Endothelial cell of umbilical vein (primary cell): ENCODE measurements at regions not wholly inside any gene's neighbourhood (a gene's known extent, or its start where the extent isn't known, plus 50 kb on each side); places are given as distances from the start of the nearest gene placed in this dataset.

ENCODE experiments used
- BruUV-seq: library from RNA; stranded (reverse); fragments of 400-500 nt; replicated peaks from 2 replicates; lab custom pipeline; 2021; lab: Mats Ljungman, UMichigan
- CTCF ChIA-PET: fragments of 300-600, 350-600 bp; sonication (Branson Sonifier 250); formaldehyde crosslinking; loops from one replicate; lab custom pipeline; 2021; ENCODE audit warnings: antibody characterized with exemption, inconsistent platforms; lab: Charles Lee
- POLR2A ChIA-PET: fragments of 300-600, 350-600 bp; sonication (Branson Sonifier 250); formaldehyde crosslinking; loops from one replicate; lab custom pipeline; 2021; ENCODE audit warnings: antibody characterized with exemption, inconsistent platforms; lab: Charles Lee
- DNase-seq: peaks from one replicate; pipeline ENCODE4 v3.0.0-alpha.2; 2011; ENCODE audit warnings: low read depth, low spot score
- FAIRE-seq: peaks from 2 replicates; lab custom pipeline; 2011; peaks lifted over from hg19 to GRCh38; lab: Jason Lieb, UNC
- H2AFZ ChIP-seq: 2 replicates; pipeline ENCODE4 v1.6.0; 2012; ENCODE audit warnings: low read depth, low read length, control low read depth, inconsistent platforms
- H3K27ac ChIP-seq: 2 replicates; pipeline ENCODE4 v1.5.1; 2011; ENCODE audit warnings: low read depth, mild to moderate bottlenecking, control low read depth, low read length, moderate library complexity; ENCODE audit not compliant: insufficient read depth
- H3K27me3 ChIP-seq, 2 experiments: 2 replicates each; pipeline versions ENCODE4 v1.6.0 to v1.6.1; 2011; ENCODE audit warnings: low read length in 2 of 2, mixed read lengths in 1 of 2; ENCODE audit not compliant: control insufficient read depth in 2 of 2, insufficient read depth in 2 of 2
- H3K36me3 ChIP-seq, 2 experiments: 2 replicates in 1 of 2; 3 replicates in 1 of 2; pipeline ENCODE4 v1.5.1; 2011; ENCODE audit warnings: low read length in 2 of 2, mild to moderate bottlenecking in 1 of 2, moderate library complexity in 1 of 2; ENCODE audit not compliant: control insufficient read depth in 2 of 2, insufficient read depth in 2 of 2; ENCODE audit errors: extremely low read depth in 1 of 2
- H3K4me1 ChIP-seq: 3 replicates; pipeline ENCODE4 v1.5.1; 2011; ENCODE audit warnings: mild to moderate bottlenecking, low read length; ENCODE audit not compliant: control insufficient read depth, insufficient read depth; ENCODE audit errors: extremely low read depth
- H3K4me2 ChIP-seq: 2 replicates; pipeline ENCODE4 v1.6.1; 2011; ENCODE audit warnings: low read length, control low read depth, mixed read lengths; ENCODE audit not compliant: insufficient read depth
- H3K4me3 ChIP-seq, 3 experiments: fragments of 200-600 bp in 1 of 3; sonication (generic), shearing (Covaris generic) in 1 of 3; replicated peaks in 1 of 3; 2 replicates each; pipeline ENCODE4 v1.5.1; 2011 to 2016; ENCODE audit warnings: control low read depth in 3 of 3, low read length in 3 of 3, mild to moderate bottlenecking in 2 of 3, inconsistent platforms in 1 of 3, low read depth in 1 of 3, moderate library complexity in 1 of 3; ENCODE audit not compliant: insufficient read depth in 1 of 3
- H3K79me2 ChIP-seq: 2 replicates; pipeline ENCODE4 v1.6.0; 2012; ENCODE audit warnings: low read length, inconsistent platforms; ENCODE audit not compliant: control insufficient read depth, insufficient read depth
- H3K9ac ChIP-seq: replicated peaks from 2 replicates; pipeline ENCODE3; 2011; ENCODE audit warnings: low read length, control low read depth; ENCODE audit not compliant: insufficient read depth; ENCODE audit errors: extremely low read depth
- H3K9me1 ChIP-seq: replicated peaks from 3 replicates; pipeline ENCODE4 v1.6.0; 2011; ENCODE audit warnings: mild to moderate bottlenecking, low read length; ENCODE audit not compliant: control insufficient read depth, insufficient read depth; ENCODE audit errors: extremely low read depth
- H3K9me3 ChIP-seq: replicated peaks from 2 replicates; pipeline ENCODE4 v1.5.1; 2012; ENCODE audit warnings: low read length, inconsistent platforms; ENCODE audit not compliant: control insufficient read depth, insufficient read depth
- H4K20me1 ChIP-seq: replicated peaks from 2 replicates; pipeline ENCODE3; 2011; ENCODE audit warnings: mild to moderate bottlenecking, low read length; ENCODE audit not compliant: control insufficient read depth, insufficient read depth; ENCODE audit errors: extremely low read depth
- CTCF ChIP-seq, 2 donors: IDR thresholded peaks; 1 replicate in 1 of 2; 2 replicates in 1 of 2; pipeline ENCODE4 v1.5.1; 2011; ENCODE audit warnings: low read length in 2 of 2, mild to moderate bottlenecking in 2 of 2, moderate library complexity in 2 of 2, control low read depth in 1 of 2, inconsistent platforms in 1 of 2, low read depth in 1 of 2; ENCODE audit not compliant: insufficient read depth in 1 of 2; ENCODE audit errors: extremely low read depth in 1 of 2
- EZH2 ChIP-seq: IDR thresholded peaks from 2 replicates; pipeline ENCODE4 v1.6.1; 2012; ENCODE audit warnings: borderline replicate concordance, low read depth, mild to moderate bottlenecking, moderate library complexity, low read length, inconsistent platforms; ENCODE audit not compliant: severe bottlenecking
- FOS ChIP-seq: IDR thresholded peaks from 2 replicates; pipeline ENCODE4 v1.6.1; 2011; ENCODE audit warnings: mild to moderate bottlenecking, low read length, moderate library complexity, borderline replicate concordance; ENCODE audit not compliant: insufficient read depth
- GATA2 ChIP-seq: IDR thresholded peaks from 2 replicates; pipeline ENCODE4 v1.7.0; 2011; ENCODE audit warnings: low read depth, mild to moderate bottlenecking, moderate library complexity, mixed read lengths, low read length; ENCODE audit not compliant: insufficient read length, insufficient read depth
- JUN ChIP-seq: IDR thresholded peaks from 2 replicates; pipeline ENCODE4 v1.6.1; 2011; ENCODE audit warnings: borderline replicate concordance, low read depth; ENCODE audit not compliant: insufficient read length, insufficient read depth
- MYC ChIP-seq: IDR thresholded peaks from one replicate; pipeline ENCODE4 v1.6.1; 2011; ENCODE audit warnings: mild to moderate bottlenecking, low read depth, low read length
- POLR2A ChIP-seq: IDR thresholded peaks from 2 replicates; pipeline ENCODE4 v1.6.1; 2012; ENCODE audit warnings: low read depth, mild to moderate bottlenecking, control low read depth, low read length
- POLR2AphosphoS5 ChIP-seq: IDR thresholded peaks from 2 replicates; pipeline ENCODE4 v1.6.1; 2012; ENCODE audit warnings: low read depth, mild to moderate bottlenecking, control low read depth, low read length, moderate library complexity; ENCODE audit not compliant: insufficient read depth
- dilution Hi-C: fragments of 300-500 bp; cut with MboI; formaldehyde crosslinking; loops from one replicate; pipeline ENCODE4 v1.15.0; 2019; ENCODE audit warnings: low sequenced_read_pairs; ENCODE audit not compliant: extremely low pct_ligation_motif_present
- intact Hi-C: fragments of 100-400 bp; cut with micrococcal nuclease; formaldehyde crosslinking; loops from one replicate; pipeline ENCODE4 v1.10.0; 2022
- TF ChIP-seq, protein P1 (sequence below): IDR thresholded peaks from 2 replicates; pipeline ENCODE4 v1.6.1; 2011; ENCODE audit not compliant: insufficient read depth, insufficient read length

DNA sequence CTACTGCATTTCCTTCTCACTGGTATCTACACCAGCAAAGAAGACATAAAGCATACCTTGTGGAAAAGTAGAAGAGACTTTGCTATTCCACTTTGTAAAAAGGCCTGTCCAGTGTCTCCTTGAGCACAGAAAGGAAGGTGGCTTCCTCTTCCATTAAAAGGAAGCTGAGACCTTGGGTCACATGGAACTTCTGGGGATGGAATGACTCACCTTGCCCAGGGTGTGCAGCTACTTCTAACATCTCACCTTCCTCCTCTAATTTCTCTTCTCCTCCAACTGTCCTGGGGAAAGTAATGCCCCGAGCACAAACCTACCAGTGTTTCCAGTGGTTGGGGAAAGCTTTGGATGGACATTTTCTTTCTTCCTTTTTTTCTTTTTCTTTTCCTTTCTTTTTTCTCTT lies 848.8 kb upstream of the MAP3K7 start:
- FAIRE-seq (no peak), DNase-seq (peak; percentile 4)
- Histone ChIP-seq H3K4me2 (no peak overlapping the region), H2AFZ (no peak overlapping the region), H3K36me3 (no peaks in the 10 kb centered on the region), H3K4me3 (no peak overlapping the region), H3K9me3 (no peaks in the 10 kb centered on the region), H3K79me2 (no peaks in the 10 kb centered on the region), H3K27ac (no peak overlapping the region), H3K9me1 (no peaks in the 10 kb centered on the region), H4K20me1 (no peaks in the 10 kb centered on the region), H3K9ac (no peak overlapping the region), H3K27me3 (no peaks in the 10 kb centered on the region), H3K4me1 (peaks cover 42% of the 10 kb centered on the region)
- ChIA-PET POLR2A (no interaction called here), CTCF (no interaction called here)
- no TSS peak for BruUV-seq
- dilution Hi-C loops (no loop called here), intact Hi-C loops (loop anchor here (2.0 kb wide), 1 partner anchor 47 kb away; no protein-coding TSS in a partner anchor)
- peak; percentile 32 for TF ChIP-seq FOS
- TF ChIP-seq MYC = no peak

DNA sequence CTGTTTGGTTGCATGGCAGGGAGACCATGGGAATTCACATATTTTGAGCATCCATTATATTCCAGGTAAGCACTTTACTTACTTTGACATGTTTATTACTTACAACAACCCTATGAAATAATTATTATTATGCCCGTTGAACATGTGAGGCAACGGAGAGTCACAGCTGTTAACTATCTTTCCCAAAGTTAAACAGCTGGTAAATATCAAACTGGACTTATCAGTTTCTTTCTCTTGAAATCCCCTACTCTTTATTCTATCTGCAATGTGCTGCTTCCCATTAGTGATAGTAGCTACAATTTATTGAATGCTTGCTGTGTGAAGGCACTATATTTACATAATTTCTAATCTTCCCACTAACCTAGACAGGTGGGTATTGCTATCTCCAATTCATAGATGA lies 847.7 kb upstream of the MAP3K7 start:
- intact Hi-C loops = loop anchor here (2.0 kb wide), 1 partner anchor 48 kb away; no protein-coding TSS in a partner anchor
- POLR2A ChIA-PET = no interaction called here
- dilution Hi-C loops = no loop called here
- Histone ChIP-seq H3K9ac (no peak overlapping the region), H3K36me3 (no peaks in the 10 kb centered on the region), H3K4me2 (peak overlapping the region; percentile 68), H3K4me1 (peaks cover 42% of the 10 kb centered on the region), H3K9me1 (no peaks in the 10 kb centered on the region), H3K4me3 (no peak overlapping the region), H3K27ac (no peak overlapping the region), H3K27me3 (no peaks in the 10 kb centered on the region), H3K9me3 (no peaks in the 10 kb centered on the region), H4K20me1 (no peaks in the 10 kb centered on the region), H3K79me2 (no peaks in the 10 kb centered on the region), H2AFZ (peak overlapping the region; percentile 21)
- CTCF ChIA-PET = interaction anchor here (1.2 to 1.8 kb wide), 5 partner anchors 13 to 105 kb away, joined by 3 to 8 read pairs (median 4); no protein-coding TSS in a partner anchor
- DNase-seq (no peak), FAIRE-seq (no peak)
- BruUV-seq = no TSS peak
- TF ChIP-seq JUN (no peak), MYC (no peak), CTCF (IDR thresholded peaks at IDR 0.05; ENCODE audit: extremely low read depth in 1 of 2, insufficient read depth in 1 of 2, low read depth in 1 of 2, low read length in 2 of 2) (no peak), FOS (no peak), GATA2 (no peak), EZH2 (no peak), POLR2A (no peak), POLR2AphosphoS5 (no peak)
- TF ChIP-seq, protein P1, sequence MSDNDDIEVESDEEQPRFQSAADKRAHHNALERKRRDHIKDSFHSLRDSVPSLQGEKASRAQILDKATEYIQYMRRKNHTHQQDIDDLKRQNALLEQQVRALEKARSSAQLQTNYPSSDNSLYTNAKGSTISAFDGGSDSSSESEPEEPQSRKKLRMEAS = no peak
